ENCODE measurements at regions not wholly inside any gene's neighbourhood (a gene's known extent, or its start where the extent isn't known, plus 50 kb on each side); places are given as distances from the start of the nearest gene placed in this dataset.

GRCh38 chr2:13495051-13495450 lies 778.3 kb downstream of the TRIB2 start:
- Histone ChIP-seq H3K9me3 (ENCODE audit: control insufficient read depth, low read depth, low read length) (no peaks in the 10 kb centered on the region), H2BK12ac (ENCODE audit: insufficient read length, low read depth, low read length) (no peak overlapping the region), H4K20me1 (ENCODE audit: control insufficient read depth, insufficient read depth, insufficient read length) (no peaks in the 10 kb centered on the region), H3K23me2 (ENCODE audit: insufficient read length, low read depth, low read length, poor library complexity, severe bottlenecking) (no peaks in the 10 kb centered on the region), H2AFZ (ENCODE audit: low read length) (no peak overlapping the region), H3K23ac (ENCODE audit: insufficient read length, low read depth, low read length) (no peak overlapping the region), H3K18ac (ENCODE audit: insufficient read length, low read depth, low read length) (no peak overlapping the region), H3K9ac (ENCODE audit: extremely low read depth, insufficient read length, low read length) (no peak overlapping the region), H3T11ph (ENCODE audit: low read length) (no peak overlapping the region), H3K4me2 (ENCODE audit: insufficient read depth, insufficient read length, low read length) (no peak overlapping the region), H3K27me3 (ENCODE audit: insufficient read depth, low read length) (no peaks in the 10 kb centered on the region), H4K5ac (ENCODE audit: insufficient read length, low read depth, low read length) (no peak overlapping the region), H3K14ac (ENCODE audit: insufficient read depth, low read length) (no peak overlapping the region), H3K27ac (ENCODE audit: insufficient read length, low read depth, low read length) (no peak overlapping the region), H3K79me1 (ENCODE audit: insufficient read depth, low read depth, low read length, poor library complexity, severe bottlenecking) (no peaks in the 10 kb centered on the region), H3K4me1 (ENCODE audit: insufficient read depth, low read length) (no peaks in the 10 kb centered on the region), H2AK5ac (ENCODE audit: insufficient read length, low read length) (no peak overlapping the region), H2BK15ac (ENCODE audit: low read depth, low read length) (no peak overlapping the region), H3K79me2 (ENCODE audit: insufficient read depth, low read length) (no peaks in the 10 kb centered on the region), H4K8ac (replicated peaks; ENCODE audit: insufficient read length, low read depth, low read length) (no peak overlapping the region), H3K4ac (ENCODE audit: low read depth, low read length) (no peak overlapping the region), H2BK120ac (ENCODE audit: low read depth, low read length, poor library complexity, severe bottlenecking) (no peak overlapping the region), H4K91ac (ENCODE audit: insufficient read length, low read depth, low read length) (no peak overlapping the region), H2BK20ac (ENCODE audit: low read depth, low read length, poor library complexity, severe bottlenecking) (no peak overlapping the region), H3K56ac (ENCODE audit: insufficient read length, low read depth, low read length) (no peak overlapping the region), H2BK5ac (ENCODE audit: insufficient read length, low read length) (no peak overlapping the region)
- H3K27me3 Mint-ChIP-seq (ENCODE audit: low read depth), result no peaks in the 10 kb centered on the region
- no peaks in the 10 kb centered on the region for H3K9me3 Mint-ChIP-seq
- no peak overlapping the region for H3K4me3 Mint-ChIP-seq
- TF ChIP-seq, protein P1, sequence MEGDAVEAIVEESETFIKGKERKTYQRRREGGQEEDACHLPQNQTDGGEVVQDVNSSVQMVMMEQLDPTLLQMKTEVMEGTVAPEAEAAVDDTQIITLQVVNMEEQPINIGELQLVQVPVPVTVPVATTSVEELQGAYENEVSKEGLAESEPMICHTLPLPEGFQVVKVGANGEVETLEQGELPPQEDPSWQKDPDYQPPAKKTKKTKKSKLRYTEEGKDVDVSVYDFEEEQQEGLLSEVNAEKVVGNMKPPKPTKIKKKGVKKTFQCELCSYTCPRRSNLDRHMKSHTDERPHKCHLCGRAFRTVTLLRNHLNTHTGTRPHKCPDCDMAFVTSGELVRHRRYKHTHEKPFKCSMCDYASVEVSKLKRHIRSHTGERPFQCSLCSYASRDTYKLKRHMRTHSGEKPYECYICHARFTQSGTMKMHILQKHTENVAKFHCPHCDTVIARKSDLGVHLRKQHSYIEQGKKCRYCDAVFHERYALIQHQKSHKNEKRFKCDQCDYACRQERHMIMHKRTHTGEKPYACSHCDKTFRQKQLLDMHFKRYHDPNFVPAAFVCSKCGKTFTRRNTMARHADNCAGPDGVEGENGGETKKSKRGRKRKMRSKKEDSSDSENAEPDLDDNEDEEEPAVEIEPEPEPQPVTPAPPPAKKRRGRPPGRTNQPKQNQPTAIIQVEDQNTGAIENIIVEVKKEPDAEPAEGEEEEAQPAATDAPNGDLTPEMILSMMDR (conservative IDR thresholded peaks at IDR 0.05), result no peak
- H3K4me1 Mint-ChIP-seq, result no peaks in the 10 kb centered on the region
- no CpG with 5 or more reads among the region's 2 CpGs for WGBS (ENCODE audit: extremely low coverage, insufficient read length, low lambda C conversion rate)
- no peaks in the 10 kb centered on the region for H3K36me3 Mint-ChIP-seq (ENCODE audit: insufficient read depth in 1 of 3, low read depth in 3 of 3)
- DNase-seq, result no peak
- no peak overlapping the region for H3K27ac Mint-ChIP-seq
